Nucleus accumbens (tissue), 56 donors: ENCODE measurements at regions not wholly inside any gene's neighbourhood (a gene's known extent, or its start where the extent isn't known, plus 50 kb on each side); places are given as distances from the start of the nearest gene placed in this dataset.

ENCODE experiments used
- DNase-seq, 56 donors: peaks; one replicate each; lab custom pipeline; 2025; lab: John Stamatoyannopoulos, UW

- DNase-seq, result peak in 47 of 56 donors; percentile 8 to 79 (median 38)
Measured at GRCh38 chr11:116276051-116277044, 496.4 kb downstream of the BUD13 start.

- DNase-seq, result no peak
Measured at GRCh38 chr11:116275635-116276034, 497.2 kb downstream of the BUD13 start.

GRCh38 chr11:116274521-116274920 is 498.3 kb downstream of the BUD13 start:
- peak in 3 of 56 donors; percentile 16 to 52 (median 33) for DNase-seq

- DNase-seq, result no peak
Measured at GRCh38 chr11:116272181-116272789, 500.5 kb downstream of the BUD13 start.

GRCh38 chr11:116271479-116271878 is 501.3 kb downstream of the BUD13 start:
- DNase-seq, result no peak

GRCh38 chr11:116267146-116267545 is 505.6 kb downstream of the BUD13 start:
- DNase-seq, result no peak

- no peak for DNase-seq
Measured at GRCh38 chr11:116263770-116264169, 509.0 kb downstream of the BUD13 start.

- peak in 13 of 56 donors; percentile 2 to 59 (median 20) for DNase-seq
Measured at GRCh38 chr11:116263019-116263418, 509.8 kb downstream of the BUD13 start.

- DNase-seq, result no peak
Measured at GRCh38 chr11:116262370-116262769, 510.4 kb downstream of the BUD13 start.

- no peak for DNase-seq
Measured at GRCh38 chr11:116261606-116262005, 511.2 kb downstream of the BUD13 start.

- DNase-seq, result no peak
Measured at GRCh38 chr11:116258821-116259220, 514.0 kb downstream of the BUD13 start.

GRCh38 chr11:116257883-116258282 is 514.9 kb downstream of the BUD13 start:
- peak in 21 of 56 donors; percentile 8 to 72 (median 35) for DNase-seq

- DNase-seq, result peak in 18 of 56 donors; percentile 7 to 63 (median 26)
Measured at GRCh38 chr11:116257092-116257491, 515.7 kb downstream of the BUD13 start.

GRCh38 chr11:116256215-116256614 is 516.6 kb downstream of the BUD13 start:
- no peak for DNase-seq

GRCh38 chr11:116255321-116255953 is 517.4 kb downstream of the BUD13 start:
- DNase-seq, result no peak

GRCh38 chr11:116250155-116250554 is 522.6 kb downstream of the BUD13 start:
- peak in 2 of 56 donors; percentile 9 to 24 for DNase-seq

- DNase-seq, result no peak
Measured at GRCh38 chr11:116249561-116249960, 523.2 kb downstream of the BUD13 start.

GRCh38 chr11:116244889-116245288 is 527.9 kb downstream of the BUD13 start:
- no peak for DNase-seq

GRCh38 chr11:116244439-116244838 is 528.3 kb downstream of the BUD13 start:
- DNase-seq, result no peak

- no peak for DNase-seq
Measured at GRCh38 chr11:116243991-116244390, 528.8 kb downstream of the BUD13 start.

- no peak for DNase-seq
Measured at GRCh38 chr11:116242006-116242405, 530.8 kb downstream of the BUD13 start.
